Astrocyte (in vitro differentiated cells and primary cell): ENCODE measurements at regions not wholly inside any gene's neighbourhood (a gene's known extent, or its start where the extent isn't known, plus 50 kb on each side); places are given as distances from the start of the nearest gene placed in this dataset.

Source experiments
- CTCF ChIP-seq: IDR thresholded peaks from 2 replicates; pipeline ENCODE4 v1.5.1; 2011; ENCODE audit warnings: low read depth, mild to moderate bottlenecking, inconsistent platforms, low read length, moderate library complexity; ENCODE audit not compliant: insufficient read depth
- EZH2 ChIP-seq: IDR thresholded peaks from 2 replicates; pipeline ENCODE4 v1.6.1; 2012; ENCODE audit warnings: mild to moderate bottlenecking, low read length, inconsistent platforms; ENCODE audit not compliant: insufficient read depth

GRCh38 chr10:44071479-44071878 is 313.4 kb downstream of the CXCL12 start:
- TF ChIP-seq CTCF (no peak), EZH2 (no peak)
